ENCODE measurements at regions not wholly inside any gene's neighbourhood (a gene's known extent, or its start where the extent isn't known, plus 50 kb on each side); places are given as distances from the start of the nearest gene placed in this dataset.

- TF ChIP-seq CTCF (IDR thresholded peaks at IDR 0.05; ENCODE audit: poor library complexity), result no peak
- no peak for TF ChIP-seq EZH2phosphoT487 (IDR thresholded peaks at IDR 0.05; ENCODE audit: low read depth, severe bottlenecking, unreplicated experiment)
- no peak for TF ChIP-seq EZH2 (IDR thresholded peaks at IDR 0.05; ENCODE audit: borderline replicate concordance)
Observed at GRCh38 chr7:156504687-156505545, 135.7 kb upstream of the RNF32 start.

Data from hepatocyte (in vitro differentiated cells).